ENCODE measurements at regions not wholly inside any gene's neighbourhood (a gene's known extent, or its start where the extent isn't known, plus 50 kb on each side); places are given as distances from the start of the nearest gene placed in this dataset.
"Not testable (repeated sequence)": the region's sequence is repeated elsewhere in the genome, so short reads cannot be mapped to it uniquely, and the experiment has no call there.

DNA sequence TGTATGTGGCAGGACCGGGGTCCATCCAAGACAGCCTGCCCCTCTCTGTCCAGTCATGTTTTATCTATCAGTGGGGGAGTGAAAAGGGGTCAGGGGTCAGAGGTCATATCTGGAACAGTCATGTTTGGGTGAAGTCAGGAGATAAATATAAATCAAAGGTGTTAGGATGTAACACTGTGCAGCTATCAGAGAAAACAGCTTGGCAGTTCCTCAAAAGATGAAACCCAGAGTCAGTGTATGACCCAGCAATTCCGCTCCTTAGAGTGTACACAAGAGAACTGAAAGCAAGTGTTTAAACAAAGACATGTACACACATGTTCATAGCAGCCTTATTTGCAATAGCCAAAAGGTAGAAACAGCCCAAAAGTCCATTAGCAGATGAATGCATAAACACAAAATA is 361.3 kb downstream of the FOXL1 start:
- DNase-seq = no peak

DNA sequence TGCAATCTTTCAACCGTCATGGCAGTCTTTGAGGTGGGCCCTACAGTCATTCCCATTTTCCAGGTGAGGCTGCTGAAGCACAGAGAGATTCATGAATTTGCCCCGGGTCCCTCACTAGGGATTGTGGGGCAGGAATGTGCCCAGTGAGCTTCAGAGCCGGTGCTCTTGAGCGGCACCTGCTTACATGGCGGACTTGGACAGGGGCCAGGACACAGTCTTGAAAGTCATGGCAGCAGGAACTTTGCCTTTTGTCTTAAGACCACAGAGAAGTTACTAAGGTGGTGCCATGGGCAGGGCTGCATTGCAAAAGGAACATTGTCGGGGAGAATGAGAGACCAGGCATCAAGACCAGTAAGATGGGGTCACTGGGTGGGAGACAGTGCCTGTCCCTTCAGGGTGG is 363.4 kb downstream of the FOXL1 start:
- no peak for DNase-seq

DNA sequence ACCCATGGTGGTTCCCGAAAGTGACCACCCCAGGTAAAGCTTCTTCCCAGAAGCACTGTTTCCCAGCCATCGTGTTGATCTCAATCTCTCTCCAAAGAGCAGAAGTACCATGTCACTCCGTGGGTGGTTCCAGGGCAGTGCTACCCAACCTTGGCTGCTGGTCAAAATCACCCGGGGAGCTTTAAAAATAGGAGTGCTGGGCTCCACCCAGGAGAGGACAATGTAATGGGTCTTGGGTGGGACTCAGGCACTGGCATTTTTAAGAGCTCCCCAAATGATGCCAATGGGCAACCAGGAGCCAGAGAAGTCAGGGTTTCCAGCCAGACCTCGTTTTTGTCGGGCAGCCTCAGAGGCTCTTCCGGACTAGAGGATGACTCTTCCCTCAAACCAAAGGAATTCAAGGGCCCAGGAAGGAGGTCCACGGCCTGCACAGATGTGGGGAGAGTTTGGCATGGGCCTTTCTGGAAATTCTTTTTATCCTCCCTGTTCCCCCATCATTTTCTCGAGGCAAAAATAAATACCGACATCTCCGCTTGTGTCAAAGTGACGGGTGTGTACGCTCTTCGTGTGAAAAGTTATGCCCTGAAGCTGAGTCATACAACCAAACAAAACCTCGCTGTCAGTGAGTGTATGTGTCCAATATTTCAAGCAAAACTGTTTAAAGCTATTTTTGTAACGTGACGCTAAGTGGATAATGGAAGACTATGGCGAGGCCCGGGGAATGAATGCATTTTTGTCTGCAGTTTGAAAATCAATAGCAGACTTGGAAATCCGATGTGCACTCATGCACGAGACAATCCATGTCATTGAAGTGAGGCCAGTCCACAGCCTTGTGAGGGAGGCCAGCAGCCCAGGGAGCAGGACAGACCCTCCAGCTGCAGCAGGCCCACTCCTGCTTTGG is 364.1 kb downstream of the FOXL1 start:
- DNase-seq = no peak

DNA sequence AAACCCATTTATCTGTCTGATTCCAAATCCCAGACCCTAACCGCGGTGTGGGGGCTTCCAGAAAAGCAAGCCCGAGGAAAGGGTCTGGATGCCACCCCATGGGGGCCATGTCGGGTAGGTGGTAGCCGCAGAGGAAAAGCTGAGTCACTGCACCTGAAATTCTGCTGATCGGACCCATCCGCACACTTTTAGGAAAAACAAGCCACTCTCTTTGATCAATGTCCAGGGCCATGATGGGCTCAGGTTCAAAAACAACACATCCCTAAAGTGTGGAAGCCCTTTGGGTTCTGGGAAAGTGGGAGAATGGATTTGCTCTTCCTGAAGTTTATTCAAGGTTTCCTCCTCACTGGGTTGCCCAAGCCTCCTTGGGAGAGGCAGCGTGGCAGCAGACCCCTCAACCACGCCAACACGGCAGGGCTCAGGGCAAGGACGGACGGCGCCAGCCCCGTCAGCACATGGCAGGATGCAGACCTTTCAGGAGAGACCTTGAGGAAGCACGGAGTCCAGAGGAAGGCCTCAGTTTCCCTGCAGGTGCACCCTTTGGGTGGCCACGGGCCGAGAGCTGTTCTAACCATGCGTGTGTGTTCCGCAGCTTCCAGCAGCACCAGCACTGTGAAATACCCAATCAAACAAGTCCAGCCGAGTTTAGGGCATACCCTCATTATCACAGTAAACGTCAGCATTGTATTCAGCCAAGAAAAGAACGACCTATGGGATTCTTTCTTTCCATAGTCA is 367.0 kb downstream of the FOXL1 start:
- DNase-seq = no peak

DNA sequence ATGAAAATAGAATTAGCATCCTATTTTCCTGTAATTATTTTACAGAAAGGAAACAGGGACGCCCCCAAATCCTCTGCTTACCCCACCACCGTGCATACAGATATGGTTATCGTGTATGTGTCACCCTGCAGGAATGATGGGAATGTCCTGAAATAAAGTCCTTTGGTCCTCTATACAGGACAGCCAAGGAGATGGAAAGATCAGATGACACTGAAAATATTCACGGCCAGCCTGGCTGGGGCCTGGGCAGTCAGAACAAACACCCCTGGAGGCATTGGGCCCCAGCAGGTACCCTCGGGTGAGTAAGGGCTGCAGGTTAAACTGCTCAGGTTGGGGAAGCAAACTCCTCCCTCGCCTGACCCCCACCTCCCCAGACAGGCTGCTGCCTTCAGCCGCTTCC is 368.0 kb downstream of the FOXL1 start:
- DNase-seq = no peak

DNA sequence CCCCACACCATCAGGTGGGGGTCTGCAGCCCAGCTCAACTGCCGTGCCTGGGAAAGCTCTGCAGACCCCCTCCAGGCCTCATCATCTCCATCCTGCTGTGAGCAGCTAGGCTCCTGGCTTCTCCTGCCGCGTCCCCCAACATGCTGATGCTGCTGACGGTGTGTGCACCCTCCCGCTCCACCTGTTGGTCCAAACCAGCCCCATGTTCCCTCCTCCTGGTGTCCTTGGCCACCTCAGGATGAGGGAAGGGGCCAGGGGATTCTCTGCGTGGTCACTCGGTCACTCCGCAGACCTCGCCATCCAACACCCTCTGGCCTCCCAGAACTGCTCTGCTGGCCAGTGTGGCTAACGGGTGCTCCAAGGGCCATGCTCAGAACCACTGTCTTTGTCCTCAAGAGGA is 368.6 kb downstream of the FOXL1 start:
- DNase-seq = no peak

DNA sequence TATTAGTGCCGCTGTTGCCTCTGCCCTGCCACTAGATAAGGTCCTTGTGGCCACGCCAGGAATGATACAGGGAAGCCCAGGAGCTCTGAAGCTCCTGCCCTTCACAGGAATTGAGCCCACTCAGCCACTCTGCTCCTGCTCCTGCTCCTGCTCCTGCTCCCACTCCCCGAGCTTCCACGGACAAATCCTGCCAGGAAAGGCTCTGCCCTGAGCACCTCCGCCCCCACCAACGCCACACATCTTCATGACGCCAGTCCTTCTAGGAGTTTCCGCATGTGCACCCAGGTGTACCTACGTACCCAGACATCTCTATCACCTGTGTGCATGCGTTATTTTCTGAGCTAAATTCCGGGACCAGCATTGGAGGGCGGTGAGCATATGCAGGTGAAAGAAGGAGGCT is 369.1 kb downstream of the C16orf95 start:
- no peak for DNase-seq

DNA sequence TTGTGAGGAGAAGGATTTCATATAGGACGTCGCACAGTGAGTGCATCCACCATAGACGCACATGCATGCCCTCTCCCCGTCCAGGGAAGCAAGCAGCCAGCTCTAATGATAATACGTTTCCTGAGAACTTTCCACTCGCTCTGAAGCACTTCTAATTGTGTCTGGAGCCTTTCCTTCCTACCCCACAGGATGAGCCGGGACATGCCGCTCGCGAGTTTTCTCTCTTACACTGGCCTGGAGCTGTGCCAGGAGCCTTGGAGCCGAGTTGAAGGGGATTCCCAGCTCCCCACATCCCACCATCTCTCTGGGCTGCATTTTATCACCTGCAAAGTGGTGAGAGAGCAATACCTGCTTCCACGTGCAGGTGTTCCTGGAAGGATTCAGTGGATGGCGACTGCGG is 368.1 kb downstream of the C16orf95 start:
- no peak for DNase-seq

DNA sequence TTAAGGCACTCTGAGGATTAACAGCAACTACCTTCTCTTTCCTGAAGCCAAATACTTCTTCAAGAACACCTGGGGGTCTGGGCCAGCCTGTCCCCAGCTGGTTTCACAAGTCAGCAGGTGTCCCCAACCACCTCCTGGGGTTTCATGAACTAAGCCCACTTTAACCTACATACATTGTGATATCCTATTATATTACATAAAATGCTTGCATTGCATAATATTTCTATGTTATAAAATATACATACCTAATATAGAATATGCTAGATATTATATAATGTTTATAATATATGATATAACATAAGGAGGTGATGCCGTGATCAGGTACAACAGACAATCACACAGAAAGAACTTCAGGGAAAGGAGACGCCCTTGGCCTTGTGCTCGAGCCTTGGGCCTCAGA is 367.6 kb downstream of the C16orf95 start:
- DNase-seq = no peak

DNA sequence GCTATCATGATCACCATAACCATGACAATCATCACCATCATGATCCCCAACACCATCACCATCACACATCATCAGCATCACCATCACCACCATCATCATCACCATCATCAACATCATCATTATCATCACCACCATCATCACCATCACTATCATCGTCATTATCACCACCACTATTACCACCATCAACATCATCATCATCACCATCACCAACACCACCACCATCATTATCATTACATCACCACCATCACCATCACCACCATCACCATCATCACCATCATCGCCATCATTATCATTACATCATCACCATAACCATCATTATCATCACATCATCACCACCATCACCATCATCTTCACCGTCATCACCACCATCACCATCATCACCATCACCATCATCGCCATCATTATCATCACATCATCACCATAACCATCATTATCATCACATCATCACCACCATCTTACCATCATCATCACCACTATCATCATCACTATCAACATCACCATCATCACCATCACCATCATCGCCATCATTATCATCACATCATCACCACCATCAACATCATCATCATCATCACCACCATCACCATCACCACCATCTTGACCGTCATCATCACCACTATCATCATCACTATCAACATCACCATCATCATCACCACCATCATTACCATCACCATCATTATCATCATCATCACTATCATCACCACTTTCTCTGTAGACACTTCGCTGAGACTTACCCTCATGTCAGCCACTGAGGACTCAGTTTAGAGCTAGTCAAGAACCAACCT is 366.0 kb downstream of the C16orf95 start:
- no peak for DNase-seq

DNA sequence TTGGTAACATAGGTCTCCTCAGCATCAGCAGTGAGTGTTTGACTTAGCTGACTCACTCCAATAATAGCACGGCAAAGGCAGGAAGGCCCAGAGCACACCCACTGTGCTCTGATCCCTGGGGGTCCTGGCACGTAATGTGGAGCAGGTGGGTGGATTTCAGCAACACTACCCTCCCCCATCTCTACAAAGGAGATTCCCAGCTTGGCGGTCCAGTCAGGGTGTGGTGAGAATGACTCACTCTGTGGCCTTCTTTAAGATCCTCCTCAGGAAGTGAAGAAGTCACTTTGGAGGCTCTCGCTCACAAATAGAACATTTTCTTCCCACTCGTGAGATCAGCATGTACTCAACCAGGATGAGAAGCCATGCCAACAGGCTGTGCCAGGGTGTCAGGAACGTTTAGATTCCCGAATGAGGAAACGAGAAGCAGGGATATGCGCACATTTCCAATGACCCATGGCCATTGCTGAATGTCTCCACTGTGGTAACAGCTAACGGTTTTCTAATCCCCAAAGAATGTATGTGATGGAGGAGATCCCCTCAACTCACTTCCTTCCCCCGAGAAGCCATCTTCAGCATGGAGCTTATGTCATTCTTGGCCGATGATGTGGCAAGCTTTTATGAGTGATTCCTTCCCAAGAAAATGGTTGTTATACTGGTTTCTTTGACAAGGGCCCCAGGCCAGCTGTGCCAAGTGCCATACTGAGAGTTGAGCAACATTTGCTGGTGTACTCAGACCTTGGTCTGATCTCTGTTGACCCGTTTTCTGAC is 365.2 kb downstream of the C16orf95 start:
- no peak for DNase-seq

DNA sequence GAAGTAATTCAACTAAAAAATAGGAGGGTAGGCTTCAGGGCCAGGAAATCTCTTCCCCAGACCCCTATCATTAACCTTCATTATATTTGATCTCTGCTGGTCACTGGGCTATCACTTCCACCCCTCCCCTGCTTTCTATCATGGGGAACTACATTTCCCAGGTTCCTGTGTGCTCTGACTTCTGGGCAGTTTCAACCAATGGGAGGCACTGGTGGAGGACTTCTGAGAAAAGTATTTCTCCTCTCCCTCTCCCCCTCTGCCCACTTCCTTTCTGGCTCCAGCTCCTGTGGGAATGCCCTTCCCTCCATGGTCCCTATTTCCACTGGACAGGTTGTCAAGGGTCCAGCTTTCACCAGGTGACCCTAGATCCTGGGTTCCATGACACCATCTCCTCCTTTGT is 364.4 kb downstream of the C16orf95 start:
- no peak for DNase-seq

DNA sequence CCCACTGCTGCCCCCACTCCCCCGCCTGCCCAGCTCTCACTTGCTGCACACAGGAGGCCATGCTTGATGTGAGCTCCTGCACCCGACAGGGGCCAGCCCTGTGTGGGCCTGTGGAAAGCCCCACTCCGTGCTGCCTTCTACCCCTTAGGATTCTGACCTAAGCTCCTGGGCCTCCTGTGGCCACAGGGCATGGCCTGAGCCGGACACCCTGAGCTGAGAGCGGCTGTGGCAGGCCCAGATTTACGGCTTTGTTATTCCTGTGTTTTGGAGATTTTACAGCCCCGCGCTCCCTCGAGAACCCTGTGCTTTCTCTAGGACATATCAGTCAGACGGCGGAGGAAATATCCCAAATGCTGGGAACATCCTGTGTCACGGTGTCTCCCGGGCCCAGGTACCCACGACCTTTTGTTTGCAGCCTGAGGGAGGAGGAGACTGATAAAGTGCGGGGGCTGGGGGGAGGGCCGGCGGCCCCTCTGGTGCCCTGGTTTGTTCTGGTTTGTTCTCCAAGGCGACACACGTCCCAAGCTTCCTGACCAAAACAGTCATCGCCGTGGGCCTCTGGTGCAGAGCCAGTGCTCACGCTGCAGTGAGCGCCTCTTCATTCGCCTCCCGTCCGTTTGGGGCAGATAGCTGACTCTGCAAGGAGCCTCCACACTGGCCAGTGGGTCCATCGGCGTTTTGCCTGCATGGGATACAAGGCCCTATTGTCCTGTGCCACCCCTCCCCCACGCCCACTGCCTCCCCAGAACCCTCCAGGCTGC is 363.4 kb downstream of the C16orf95 start:
- no peak for DNase-seq

DNA sequence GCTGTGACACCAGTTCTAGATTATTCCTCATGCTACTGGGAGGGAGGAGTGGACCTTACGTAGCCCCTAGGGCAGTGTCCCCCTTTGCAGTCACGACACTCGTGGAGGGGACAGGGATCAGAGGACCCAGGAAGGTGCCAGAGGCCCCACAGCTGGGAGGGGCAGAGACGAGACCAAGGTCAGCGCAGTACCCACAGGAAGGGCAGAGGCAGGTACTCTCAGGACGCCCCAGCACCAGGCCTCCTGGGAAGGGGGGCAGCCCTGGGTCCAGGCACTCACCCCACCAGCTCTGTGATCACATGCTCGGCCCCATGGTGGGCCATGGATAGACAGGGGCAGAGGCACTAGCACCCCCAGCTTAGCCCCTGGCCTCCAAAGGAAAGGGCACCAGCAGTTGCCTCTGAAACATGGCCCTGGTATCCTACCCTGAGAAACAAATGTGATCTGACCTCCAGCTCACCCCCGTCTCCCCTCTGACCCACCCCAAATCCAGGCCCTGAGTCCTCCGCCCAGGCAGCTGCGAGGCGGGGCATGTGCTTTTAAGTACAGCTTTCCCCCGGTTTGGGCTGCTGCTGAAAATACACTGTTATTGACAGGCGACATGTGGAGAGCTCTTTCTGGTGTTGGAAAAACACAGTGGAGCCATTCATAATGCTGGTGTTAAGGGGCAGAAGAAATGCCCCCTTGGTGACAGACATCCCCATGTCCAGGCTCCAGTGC is 361.9 kb downstream of the C16orf95 start:
- DNase-seq = no peak

DNA sequence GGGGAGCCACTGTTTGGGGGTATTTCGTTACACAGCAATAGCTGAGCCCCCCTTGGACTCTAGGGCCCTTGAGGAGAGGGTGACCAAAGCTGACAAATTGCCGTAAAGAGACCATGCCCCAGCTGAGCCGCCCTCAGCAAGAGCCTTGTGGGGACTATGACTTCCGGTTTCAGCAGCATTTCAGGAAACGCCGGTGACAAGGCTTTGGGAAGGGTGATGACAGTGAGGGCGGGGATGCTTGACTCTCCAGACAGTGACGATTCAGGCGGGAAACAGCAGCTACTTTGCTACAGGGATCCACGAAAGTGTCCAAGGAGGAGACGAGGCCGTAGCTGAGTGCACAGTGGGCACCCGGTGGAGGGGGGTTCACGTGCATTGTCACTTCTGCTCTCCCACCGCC is 360.8 kb downstream of the C16orf95 start:
- DNase-seq = no peak

DNA sequence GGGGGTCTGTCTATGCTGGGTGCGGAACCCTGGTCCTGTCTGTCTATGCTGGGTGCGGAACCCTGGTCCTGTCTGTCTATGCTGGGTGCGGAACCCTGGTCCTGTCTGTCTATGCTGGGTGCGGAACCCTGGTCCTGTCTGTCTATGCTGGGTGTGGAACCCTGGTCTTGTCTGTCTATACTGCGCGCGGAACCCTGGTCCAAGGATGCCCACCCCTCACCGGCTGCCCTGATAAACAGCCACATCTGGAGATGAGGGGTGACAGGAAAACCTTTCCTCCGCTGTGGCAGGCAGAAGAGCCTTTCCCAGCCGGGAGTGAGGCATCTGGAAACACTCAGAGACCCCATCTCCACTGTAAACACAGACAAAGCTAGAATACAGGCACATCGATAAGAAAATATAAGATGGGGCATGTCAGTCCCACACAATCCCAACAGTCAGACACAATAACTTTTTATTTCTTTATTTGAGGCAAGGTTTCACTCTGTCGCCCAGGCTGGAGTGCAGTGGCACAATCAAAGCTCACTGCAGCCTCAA is 359.5 kb downstream of the C16orf95 start:
- not testable (repeated sequence) for DNase-seq

DNA sequence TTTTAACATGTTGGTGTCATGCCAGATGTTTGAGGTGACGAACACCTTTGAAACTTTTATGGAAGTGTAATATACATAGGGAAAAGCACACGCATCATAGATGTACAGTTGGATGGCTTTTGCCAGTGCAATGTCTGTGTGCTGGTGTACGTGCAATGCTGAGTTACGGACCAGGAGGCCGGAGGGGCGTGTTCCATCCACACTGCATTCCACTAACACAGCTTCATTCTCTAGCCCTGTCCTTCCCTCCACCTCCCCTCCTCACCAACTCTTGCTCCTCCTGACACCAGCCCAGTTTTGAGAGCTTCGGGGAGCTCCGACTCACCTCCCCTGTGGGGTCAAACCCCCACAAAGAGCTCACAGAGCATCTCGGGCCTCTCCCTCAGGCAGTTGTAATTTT is 358.8 kb downstream of the C16orf95 start:
- DNase-seq = no peak

DNA sequence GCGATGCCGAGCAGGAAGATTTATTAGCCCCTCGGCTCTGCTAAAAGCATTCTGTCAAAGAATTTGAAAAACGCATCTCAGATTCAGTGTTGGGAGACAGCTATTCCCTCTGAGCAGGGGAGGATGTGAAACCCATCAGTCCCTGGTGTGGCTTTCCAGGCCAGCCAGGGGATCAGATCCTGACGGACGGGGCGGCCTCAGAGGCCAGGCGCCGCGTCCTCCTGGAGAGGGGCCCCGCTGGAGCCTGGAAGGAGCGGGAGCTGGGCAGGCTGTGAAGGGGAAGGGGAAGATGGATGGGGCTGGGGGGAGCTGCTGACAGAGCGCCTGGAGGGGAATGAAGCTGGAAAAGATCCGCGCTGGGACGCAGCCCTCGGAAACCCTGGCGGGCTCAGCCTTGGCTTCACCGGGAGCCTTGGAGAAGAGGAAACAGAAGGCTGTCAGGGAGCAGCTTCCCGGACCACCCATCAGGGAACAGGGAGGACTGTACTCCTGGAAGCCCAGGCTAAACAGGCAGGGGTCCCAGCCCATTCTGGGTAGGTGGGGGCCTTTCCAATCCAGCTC is 358.0 kb downstream of the C16orf95 start:
- DNase-seq = peak; percentile 80

DNA sequence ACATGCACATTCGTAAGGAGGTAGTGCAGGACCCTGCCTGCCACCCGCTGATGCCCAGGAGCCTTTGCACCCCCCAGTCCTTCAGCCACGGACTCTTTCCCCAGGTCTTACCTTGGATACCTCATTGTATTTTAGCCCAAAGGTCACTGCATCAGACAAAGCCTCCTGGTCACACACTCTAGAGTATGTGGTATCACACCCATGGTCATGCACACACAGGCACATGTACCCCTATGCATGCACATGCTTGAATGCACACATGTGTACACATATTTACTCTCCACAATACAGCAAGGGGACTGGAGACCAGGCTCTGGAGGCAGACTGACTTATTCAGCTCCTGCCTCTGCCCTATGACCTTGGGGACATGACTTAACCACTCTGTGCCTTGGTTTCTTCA is 357.5 kb downstream of the C16orf95 start:
- no peak for DNase-seq

DNA sequence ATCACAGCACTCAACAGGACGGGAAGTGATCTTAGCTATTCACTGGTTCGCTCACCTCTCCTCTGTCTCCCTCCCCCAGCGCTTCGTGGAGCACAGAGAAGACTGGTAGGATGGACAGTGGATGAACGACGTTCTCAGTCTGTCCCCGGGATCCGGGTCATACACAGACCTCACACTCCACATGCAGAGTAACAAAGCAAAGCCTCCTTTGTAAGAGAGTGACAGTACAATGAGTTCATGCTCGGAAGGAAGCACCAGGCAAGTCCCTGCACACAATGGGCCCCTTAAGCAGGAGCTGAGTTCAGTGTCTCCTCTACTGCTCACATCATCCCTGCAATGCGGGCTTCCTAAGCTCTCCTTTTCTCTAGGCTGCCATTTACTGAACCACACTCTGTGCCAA is 356.9 kb downstream of the C16orf95 start:
- DNase-seq = no peak

Measured in left kidney (tissue), 1 donor.